GM20000 (cell line): ENCODE measurements at regions not wholly inside any gene's neighbourhood (a gene's known extent, or its start where the extent isn't known, plus 50 kb on each side); places are given as distances from the start of the nearest gene placed in this dataset.

ENCODE experiments used
- DNase-seq: peaks from one replicate; pipeline ENCODE4 v3.0.0; 2012; ENCODE audit warnings: low spot score
- TF ChIP-seq, protein P1 (sequence below): IDR thresholded peaks from 2 replicates; pipeline ENCODE4 v1.5.1; 2012; ENCODE audit warnings: mild to moderate bottlenecking, control low read depth; ENCODE audit errors: extremely low read depth, missing control alignments

DNA sequence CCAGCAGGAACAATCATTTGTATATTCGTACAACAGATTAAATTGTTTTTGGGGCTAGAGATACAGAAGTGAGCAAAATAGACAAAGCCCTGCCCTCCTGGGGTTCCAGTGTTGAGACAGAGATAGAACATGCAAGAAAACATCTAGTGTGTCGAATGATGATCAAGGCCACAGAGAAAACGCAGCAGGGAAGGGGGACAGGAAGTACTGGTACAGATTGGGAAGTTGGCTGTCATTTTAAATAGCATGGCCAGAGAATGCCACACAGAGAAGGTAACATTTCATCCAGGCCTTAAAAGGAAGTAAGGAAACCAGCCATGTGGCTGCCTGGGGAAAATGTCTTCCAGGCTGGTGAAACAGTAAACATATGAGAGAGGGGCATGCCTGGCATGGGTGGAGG, 202.6 kb upstream of the MYLIP start:
- TF ChIP-seq, protein P1, sequence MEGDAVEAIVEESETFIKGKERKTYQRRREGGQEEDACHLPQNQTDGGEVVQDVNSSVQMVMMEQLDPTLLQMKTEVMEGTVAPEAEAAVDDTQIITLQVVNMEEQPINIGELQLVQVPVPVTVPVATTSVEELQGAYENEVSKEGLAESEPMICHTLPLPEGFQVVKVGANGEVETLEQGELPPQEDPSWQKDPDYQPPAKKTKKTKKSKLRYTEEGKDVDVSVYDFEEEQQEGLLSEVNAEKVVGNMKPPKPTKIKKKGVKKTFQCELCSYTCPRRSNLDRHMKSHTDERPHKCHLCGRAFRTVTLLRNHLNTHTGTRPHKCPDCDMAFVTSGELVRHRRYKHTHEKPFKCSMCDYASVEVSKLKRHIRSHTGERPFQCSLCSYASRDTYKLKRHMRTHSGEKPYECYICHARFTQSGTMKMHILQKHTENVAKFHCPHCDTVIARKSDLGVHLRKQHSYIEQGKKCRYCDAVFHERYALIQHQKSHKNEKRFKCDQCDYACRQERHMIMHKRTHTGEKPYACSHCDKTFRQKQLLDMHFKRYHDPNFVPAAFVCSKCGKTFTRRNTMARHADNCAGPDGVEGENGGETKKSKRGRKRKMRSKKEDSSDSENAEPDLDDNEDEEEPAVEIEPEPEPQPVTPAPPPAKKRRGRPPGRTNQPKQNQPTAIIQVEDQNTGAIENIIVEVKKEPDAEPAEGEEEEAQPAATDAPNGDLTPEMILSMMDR: no peak
- DNase-seq: no peak

DNA sequence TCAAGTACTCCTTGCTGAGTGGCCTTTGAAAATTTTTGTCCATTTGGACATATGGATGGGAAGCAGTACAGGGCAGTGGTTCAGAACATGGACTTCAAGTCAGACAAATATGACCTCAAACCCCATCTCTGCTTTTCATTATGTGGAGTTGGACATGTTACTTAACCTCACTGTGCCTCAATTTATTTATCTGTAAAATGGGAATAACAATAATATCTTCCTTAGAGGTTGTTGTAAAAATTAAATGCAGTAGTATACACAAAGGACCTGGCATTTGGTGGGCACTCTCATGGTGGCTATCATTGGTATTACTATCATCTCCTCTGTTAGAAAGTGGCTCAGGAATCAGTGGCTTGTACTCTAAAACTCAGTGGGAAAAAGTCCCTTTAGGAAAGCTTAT, 204.0 kb upstream of the MYLIP start:
- TF ChIP-seq, protein P1: no peak
- no peak for DNase-seq

DNA sequence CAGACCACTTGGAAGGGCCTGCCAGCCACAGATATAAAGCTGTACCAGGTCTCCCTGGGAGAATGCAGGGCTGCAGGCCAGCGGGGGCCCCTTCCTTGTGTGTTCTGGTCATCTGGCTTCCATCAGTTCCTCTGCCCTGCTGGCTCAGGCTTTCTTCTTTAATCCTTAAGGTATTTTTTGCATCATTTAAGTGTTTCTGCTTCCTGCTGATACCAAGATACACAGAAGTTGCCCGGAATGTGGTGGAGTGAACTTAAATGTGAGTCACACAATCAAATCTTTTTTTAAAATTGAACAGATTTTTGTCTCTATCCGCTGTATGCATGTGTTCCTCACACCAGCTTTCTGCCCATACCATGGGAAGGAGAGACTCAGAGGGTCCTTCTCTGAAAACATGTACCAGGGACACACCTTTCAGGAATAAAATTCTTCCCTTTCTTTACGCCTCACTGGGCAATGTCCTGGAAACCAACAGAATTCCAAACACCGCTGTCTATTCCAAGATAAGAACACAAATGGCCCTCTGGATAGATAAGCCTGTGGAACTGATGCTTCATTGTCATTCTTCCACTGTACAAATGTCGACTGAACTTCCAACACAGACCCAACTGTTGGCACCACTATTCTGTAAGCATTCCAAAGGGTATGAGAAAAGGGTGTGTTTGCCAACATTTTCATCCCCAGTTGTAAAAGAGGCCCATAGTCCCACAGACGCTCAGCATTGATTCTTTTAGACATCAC, 206.2 kb upstream of the MYLIP start:
- no peak for DNase-seq
- TF ChIP-seq, protein P1: no peak

DNA sequence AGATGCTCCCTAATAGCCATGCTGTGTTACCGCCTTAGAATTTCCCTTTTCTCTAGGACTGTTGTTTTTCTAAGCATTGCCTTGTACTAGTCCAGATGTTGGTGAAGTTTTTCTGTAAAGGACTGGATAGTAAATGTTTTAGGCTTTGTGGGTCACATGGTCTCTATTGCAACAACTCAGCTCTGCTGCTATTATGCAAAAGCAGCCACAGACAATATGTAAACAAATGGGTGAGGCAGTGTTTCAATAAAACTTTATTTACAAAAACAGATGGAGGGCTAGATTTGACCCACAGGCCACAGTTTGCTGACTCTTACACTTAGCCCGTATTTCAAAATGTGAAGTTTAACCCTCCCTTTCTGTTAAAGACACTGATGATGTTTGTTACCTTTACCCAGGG, 207.6 kb upstream of the MYLIP start:
- TF ChIP-seq, protein P1: no peak
- no peak for DNase-seq

DNA sequence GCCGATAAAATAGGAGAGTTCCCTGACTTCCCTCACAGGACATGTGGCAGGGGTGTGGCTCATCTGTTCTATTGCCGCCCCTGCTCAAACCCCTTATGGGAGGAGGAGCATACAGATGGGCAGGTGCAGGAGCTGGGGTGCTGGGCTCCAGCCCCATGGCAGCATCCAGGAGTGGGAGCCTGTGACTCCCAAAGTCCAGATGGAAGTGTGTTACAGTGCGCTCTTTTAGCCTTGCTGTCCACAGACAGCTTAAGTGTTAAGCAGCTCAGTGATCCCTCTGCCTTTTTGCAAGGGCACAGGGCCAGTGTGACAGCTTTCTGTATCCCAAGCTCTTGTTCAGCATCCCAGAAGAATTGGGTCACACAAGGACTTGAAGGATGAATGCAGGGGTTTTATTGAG, 212.3 kb upstream of the MYLIP start:
- TF ChIP-seq, protein P1: no peak
- DNase-seq: no peak

DNA sequence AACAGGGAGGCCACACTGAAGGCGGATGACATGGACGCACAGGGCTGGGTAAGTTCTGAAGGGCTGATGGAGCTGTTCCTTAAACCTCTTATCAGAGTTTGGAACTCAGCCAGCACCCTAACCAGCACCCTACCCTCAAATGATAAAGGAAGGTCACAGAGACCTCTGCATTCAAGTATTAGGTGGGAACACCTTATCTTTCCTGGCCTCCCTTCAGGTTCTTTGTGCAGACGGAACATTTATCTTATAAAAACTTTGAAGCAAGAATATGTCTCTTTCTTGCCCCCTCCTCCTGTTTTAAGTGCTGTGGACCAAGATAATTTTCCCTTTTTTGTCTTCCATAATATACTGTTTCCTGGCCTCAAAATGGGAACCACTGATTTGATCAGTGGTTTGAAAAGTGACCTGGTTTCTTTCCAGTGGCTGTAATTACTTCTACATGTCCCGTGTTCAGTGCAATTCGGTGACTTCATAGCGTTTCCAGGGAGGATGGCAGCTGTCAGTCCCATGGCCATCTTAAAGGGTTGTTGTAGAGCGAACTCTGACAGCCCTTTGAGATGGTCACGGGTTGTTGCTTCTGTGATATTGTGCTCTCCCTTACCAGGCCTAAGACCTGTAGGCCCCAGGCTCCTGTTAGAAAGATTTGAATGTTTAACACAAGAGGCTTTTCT, 213.2 kb upstream of the MYLIP start:
- TF ChIP-seq, protein P1: no peak
- DNase-seq: no peak

DNA sequence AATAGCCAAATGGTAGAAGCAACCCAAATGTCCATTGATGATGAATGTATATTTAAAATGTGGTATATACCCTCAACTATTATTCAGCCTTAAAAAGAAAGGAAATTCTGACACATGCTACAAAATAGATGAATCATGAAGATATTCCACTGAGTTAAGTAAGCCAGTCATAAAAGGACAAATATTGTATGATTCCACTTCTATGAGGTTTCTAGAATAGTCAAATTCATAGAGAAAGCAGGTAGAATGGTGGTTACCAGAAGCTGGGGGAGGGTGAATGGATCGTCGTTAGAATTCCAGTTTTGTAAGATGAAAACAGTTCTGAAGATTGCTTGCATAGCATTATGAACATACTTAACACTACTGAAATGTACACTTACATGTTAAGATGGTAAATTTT, 214.3 kb upstream of the MYLIP start:
- TF ChIP-seq, protein P1: no peak
- DNase-seq: no peak
